Glutamatergic neuron (in vitro differentiated cells): ENCODE measurements at regions not wholly inside any gene's neighbourhood (a gene's known extent, or its start where the extent isn't known, plus 50 kb on each side); places are given as distances from the start of the nearest gene placed in this dataset.

Experiments
- DNase-seq: peaks from one replicate; pipeline ENCODE4 v3.0.0; 2022
- H3K27ac Mint-ChIP-seq: one replicate; pipeline ENCODE4 v1.8.0; 2020; ENCODE audit warnings: mild to moderate bottlenecking, mixed read lengths, inconsistent platforms; ENCODE audit not compliant: unreplicated experiment
- H3K27me3 Mint-ChIP-seq: one replicate; pipeline ENCODE4 v1.8.0; 2020; ENCODE audit warnings: mild to moderate bottlenecking, moderate library complexity, mixed read lengths, inconsistent platforms; ENCODE audit not compliant: unreplicated experiment
- H3K36me3 Mint-ChIP-seq: one replicate; pipeline ENCODE4 v1.8.0; 2020; ENCODE audit warnings: mild to moderate bottlenecking, mixed read lengths, inconsistent platforms; ENCODE audit not compliant: unreplicated experiment
- H3K4me1 Mint-ChIP-seq: one replicate; pipeline ENCODE4 v1.8.0; 2020; ENCODE audit warnings: mild to moderate bottlenecking, low read depth, mixed read lengths, inconsistent platforms; ENCODE audit not compliant: unreplicated experiment
- H3K4me3 Mint-ChIP-seq: one replicate; pipeline ENCODE4 v1.8.0; 2020; ENCODE audit warnings: mild to moderate bottlenecking, mixed read lengths, inconsistent platforms; ENCODE audit not compliant: unreplicated experiment
- H3K9me3 Mint-ChIP-seq: one replicate; pipeline ENCODE4 v1.8.0; 2020; ENCODE audit warnings: mild to moderate bottlenecking, moderate library complexity, mixed read lengths, inconsistent platforms; ENCODE audit not compliant: unreplicated experiment
- CTCF ChIP-seq: fragments of 200-600 bp; sonication (generic); IDR thresholded peaks from one replicate; pipeline ENCODE4 v1.5.0; 2021; ENCODE audit not compliant: partially characterized antibody, unreplicated experiment

GRCh38 chr1:90176530-90176929, 181.6 kb downstream of the ZNF326 start:
- H3K9me3 Mint-ChIP-seq = no peaks in the 10 kb centered on the region
- H3K4me3 Mint-ChIP-seq = no peak overlapping the region
- DNase-seq = no peak
- H3K27me3 Mint-ChIP-seq = no peaks in the 10 kb centered on the region
- no peak overlapping the region for H3K27ac Mint-ChIP-seq
- no peak for TF ChIP-seq CTCF
- H3K4me1 Mint-ChIP-seq = peaks cover 14% of the 10 kb centered on the region
- H3K36me3 Mint-ChIP-seq = no peaks in the 10 kb centered on the region

- no peak for TF ChIP-seq CTCF
- no peak overlapping the region for H3K4me3 Mint-ChIP-seq
- peaks cover 14% of the 10 kb centered on the region for H3K4me1 Mint-ChIP-seq
- no peaks in the 10 kb centered on the region for H3K36me3 Mint-ChIP-seq
- no peaks in the 10 kb centered on the region for H3K27me3 Mint-ChIP-seq
- no peak overlapping the region for H3K27ac Mint-ChIP-seq
- no peaks in the 10 kb centered on the region for H3K9me3 Mint-ChIP-seq
- DNase-seq = no peak
Observed at GRCh38 chr1:90175490-90176167, 180.7 kb downstream of the ZNF326 start.

GRCh38 chr1:90174246-90174645, 179.3 kb downstream of the ZNF326 start:
- Mint-ChIP-seq H3K9me3 (peaks cover 5% of the 10 kb centered on the region), H3K27me3 (no peaks in the 10 kb centered on the region), H3K36me3 (no peaks in the 10 kb centered on the region), H3K4me3 (no peak overlapping the region), H3K4me1 (peaks cover 14% of the 10 kb centered on the region), H3K27ac (no peak overlapping the region)
- no peak for DNase-seq
- TF ChIP-seq CTCF = no peak

- no peak overlapping the region for H3K27ac Mint-ChIP-seq
- H3K27me3 Mint-ChIP-seq = peaks cover 2% of the 10 kb centered on the region
- H3K9me3 Mint-ChIP-seq = peaks cover 1% of the 10 kb centered on the region
- no peak overlapping the region for H3K4me3 Mint-ChIP-seq
- peaks cover 5% of the 10 kb centered on the region for H3K36me3 Mint-ChIP-seq
- H3K4me1 Mint-ChIP-seq = no peaks in the 10 kb centered on the region
- no peak for DNase-seq
- TF ChIP-seq CTCF = no peak
Observed at GRCh38 chr1:90162216-90162615, 167.3 kb downstream of the ZNF326 start.

- Mint-ChIP-seq H3K4me3 (no peak overlapping the region), H3K27ac (no peak overlapping the region), H3K9me3 (peaks cover 1% of the 10 kb centered on the region), H3K36me3 (peaks cover 3% of the 10 kb centered on the region), H3K27me3 (peaks cover 2% of the 10 kb centered on the region), H3K4me1 (no peaks in the 10 kb centered on the region)
- TF ChIP-seq CTCF = no peak
- DNase-seq = no peak
Observed at GRCh38 chr1:90161625-90162024, 166.7 kb downstream of the ZNF326 start.
